Activated naive CD8-positive, alpha-beta T cell treated with anti-CD3 and anti-CD28 coated beads, Interleukin-2, amount 50 U/mL, for 24 hours (primary cell): ENCODE measurements at regions not wholly inside any gene's neighbourhood (a gene's known extent, or its start where the extent isn't known, plus 50 kb on each side); places are given as distances from the start of the nearest gene placed in this dataset.

Experiments
- ATAC-seq: fragments of 150-1000 bp; cut with Tn5 transposase; one replicate; pipeline ENCODE4 v1.10.0; 2021
- DNase-seq: peaks from one replicate; pipeline ENCODE4 v3.0.0; 2021
- H3K27ac Mint-ChIP-seq: one replicate; pipeline ENCODE4 v1.8.0; 2021; ENCODE audit warnings: mild to moderate bottlenecking, mixed read lengths
- H3K27me3 Mint-ChIP-seq: one replicate; pipeline ENCODE4 v1.8.0; 2021; ENCODE audit warnings: mixed read lengths
- H3K36me3 Mint-ChIP-seq: one replicate; pipeline ENCODE4 v1.8.0; 2021; ENCODE audit warnings: low read depth, mixed read lengths
- H3K4me1 Mint-ChIP-seq: one replicate; pipeline ENCODE4 v1.8.0; 2021; ENCODE audit warnings: mixed read lengths
- H3K4me3 Mint-ChIP-seq: one replicate; pipeline ENCODE4 v1.8.0; 2021; ENCODE audit warnings: mild to moderate bottlenecking, moderate library complexity, mixed read lengths
- H3K9me3 Mint-ChIP-seq: one replicate; pipeline ENCODE4 v1.8.0; 2021; ENCODE audit warnings: mixed read lengths

DNA sequence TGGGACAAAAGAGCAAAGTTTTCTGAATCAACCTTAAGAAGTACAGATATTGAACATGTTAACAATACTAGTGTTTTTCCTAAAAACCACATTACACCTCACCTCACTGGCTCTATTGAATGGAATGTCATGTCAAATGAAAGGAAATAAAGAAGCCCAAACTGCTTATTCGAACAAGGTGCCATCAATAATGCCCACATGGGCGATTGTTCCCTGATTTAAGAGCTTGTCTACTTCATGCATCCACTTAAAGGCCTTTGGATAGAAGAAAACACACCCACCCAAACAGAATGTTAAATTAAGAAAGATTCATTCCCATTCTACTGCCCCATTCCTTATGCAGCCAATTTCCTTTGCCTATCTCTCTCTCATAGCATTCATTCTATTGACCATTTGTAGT is 118.5 kb upstream of the PAQR3 start:
- no peaks in the 10 kb centered on the region for H3K9me3 Mint-ChIP-seq
- ATAC-seq, result no peak

GRCh38 chr4:79053754-79054153 is 114.5 kb upstream of the PAQR3 start:
- no peak for ATAC-seq
- no peak overlapping the region for H3K4me3 Mint-ChIP-seq
- DNase-seq, result no peak
- H3K9me3 Mint-ChIP-seq, result no peaks in the 10 kb centered on the region
- H3K27ac Mint-ChIP-seq, result no peak overlapping the region
- H3K27me3 Mint-ChIP-seq, result no peaks in the 10 kb centered on the region
- H3K36me3 Mint-ChIP-seq, result no peaks in the 10 kb centered on the region
- no peaks in the 10 kb centered on the region for H3K4me1 Mint-ChIP-seq

More for the DNA sequence above, 118.5 kb upstream of the PAQR3 start:
- H3K27me3 Mint-ChIP-seq, result no peaks in the 10 kb centered on the region
- H3K27ac Mint-ChIP-seq, result no peak overlapping the region
- no peaks in the 10 kb centered on the region for H3K4me1 Mint-ChIP-seq
- H3K36me3 Mint-ChIP-seq, result no peaks in the 10 kb centered on the region
- H3K4me3 Mint-ChIP-seq, result no peak overlapping the region
- DNase-seq, result no peak

GRCh38 chr4:79050541-79050880 is 111.3 kb upstream of the PAQR3 start:
- H3K27ac Mint-ChIP-seq, result no peak overlapping the region
- H3K9me3 Mint-ChIP-seq, result no peaks in the 10 kb centered on the region
- H3K4me1 Mint-ChIP-seq, result no peaks in the 10 kb centered on the region
- no peak overlapping the region for H3K4me3 Mint-ChIP-seq
- H3K27me3 Mint-ChIP-seq, result no peaks in the 10 kb centered on the region
- no peaks in the 10 kb centered on the region for H3K36me3 Mint-ChIP-seq
- DNase-seq (no peak), ATAC-seq (no peak)

DNA sequence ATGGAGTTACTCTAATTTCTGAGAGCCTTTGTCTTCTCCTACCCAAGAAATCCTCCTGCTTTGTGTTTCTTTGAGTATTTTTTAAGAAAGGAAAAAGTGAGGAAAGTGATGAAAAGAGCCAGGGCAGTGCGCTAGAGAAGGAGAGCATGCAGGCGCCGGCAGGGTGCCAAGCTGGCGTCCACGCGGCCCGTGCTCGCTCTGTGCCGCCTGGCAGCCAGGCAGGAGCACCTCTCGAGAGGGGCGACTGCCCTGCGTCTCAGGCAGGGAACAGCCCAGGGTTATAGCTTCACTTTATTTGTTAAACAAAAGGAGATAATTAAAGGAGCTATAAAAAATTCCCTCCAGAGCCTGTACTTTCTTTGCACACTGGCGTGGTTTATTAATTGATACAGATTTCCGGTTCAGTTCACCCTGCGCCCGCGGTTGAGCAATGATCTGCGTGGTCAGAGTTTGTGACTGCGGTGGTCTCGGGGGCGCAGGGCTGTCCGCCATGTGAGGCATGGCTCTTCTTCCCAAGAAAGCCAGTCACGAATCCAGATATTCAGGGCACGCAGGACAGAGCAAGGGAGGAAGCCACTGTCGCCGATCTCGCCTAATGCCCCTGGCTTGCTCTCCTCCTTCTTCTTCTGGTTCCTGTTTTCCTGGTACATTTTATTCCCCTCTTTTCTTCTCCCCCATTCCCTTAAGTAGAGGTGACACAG is 110.8 kb upstream of the PAQR3 start:
- Mint-ChIP-seq H3K27ac (no peak overlapping the region), H3K36me3 (no peaks in the 10 kb centered on the region)

DNA sequence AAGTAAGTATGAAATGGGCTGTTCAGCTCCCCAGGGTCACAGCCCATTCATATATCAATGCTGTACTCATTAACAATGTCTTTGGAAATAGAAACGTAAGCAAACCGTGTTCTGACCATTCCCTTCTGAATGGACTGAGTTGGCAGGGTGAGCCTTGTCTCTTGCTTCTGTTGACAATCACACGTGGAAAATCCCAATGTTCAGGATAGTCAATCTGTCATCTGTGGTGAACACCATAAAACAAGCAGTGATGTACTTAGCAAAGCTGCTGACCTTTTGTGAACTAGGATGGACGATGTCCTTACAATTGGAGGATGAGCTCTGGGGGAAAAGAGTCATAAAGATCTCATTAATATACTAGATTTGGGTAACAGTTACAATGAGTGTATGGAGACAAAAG is 109.6 kb upstream of the PAQR3 start:
- Mint-ChIP-seq H3K9me3 (no peaks in the 10 kb centered on the region), H3K4me3 (no peak overlapping the region), H3K36me3 (no peaks in the 10 kb centered on the region), H3K27ac (no peak overlapping the region), H3K27me3 (no peaks in the 10 kb centered on the region), H3K4me1 (no peaks in the 10 kb centered on the region)
- DNase-seq (no peak), ATAC-seq (no peak)

More for the DNA sequence above, 110.8 kb upstream of the PAQR3 start:
- Mint-ChIP-seq H3K9me3 (no peaks in the 10 kb centered on the region), H3K4me3 (no peak overlapping the region), H3K27me3 (no peaks in the 10 kb centered on the region), H3K4me1 (no peaks in the 10 kb centered on the region)
- ATAC-seq, result no peak
- no peak for DNase-seq

DNA sequence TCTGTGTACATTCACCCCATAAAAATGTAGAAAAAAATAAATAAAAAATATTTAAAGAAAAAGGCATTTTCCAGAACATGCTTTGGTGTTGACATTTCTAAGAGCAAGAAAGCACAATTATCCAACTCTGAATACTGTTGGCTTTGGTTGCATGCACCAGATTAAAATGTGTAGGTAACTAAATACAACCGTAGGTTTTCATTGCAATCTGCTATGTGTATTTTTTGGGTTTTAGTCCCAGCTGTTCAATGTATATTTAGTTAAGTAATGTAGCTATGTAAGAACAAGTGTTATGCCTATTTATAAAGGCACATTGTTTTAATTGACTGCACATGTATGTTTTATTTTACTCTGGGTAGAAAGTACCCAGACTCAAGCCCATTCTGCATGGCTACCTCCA is 108.1 kb upstream of the PAQR3 start:
- Mint-ChIP-seq H3K9me3 (no peaks in the 10 kb centered on the region), H3K27ac (no peak overlapping the region), H3K36me3 (no peaks in the 10 kb centered on the region), H3K27me3 (no peaks in the 10 kb centered on the region), H3K4me1 (no peaks in the 10 kb centered on the region), H3K4me3 (no peak overlapping the region)
- DNase-seq, result no peak
- ATAC-seq, result no peak

- H3K27me3 Mint-ChIP-seq, result no peaks in the 10 kb centered on the region
- no peaks in the 10 kb centered on the region for H3K36me3 Mint-ChIP-seq
- no peak for DNase-seq
- no peaks in the 10 kb centered on the region for H3K4me1 Mint-ChIP-seq
- H3K9me3 Mint-ChIP-seq, result no peaks in the 10 kb centered on the region
- ATAC-seq, result no peak
- H3K4me3 Mint-ChIP-seq, result no peak overlapping the region
- no peak overlapping the region for H3K27ac Mint-ChIP-seq
Measured at GRCh38 chr4:79046016-79046592, 106.9 kb upstream of the PAQR3 start.

DNA sequence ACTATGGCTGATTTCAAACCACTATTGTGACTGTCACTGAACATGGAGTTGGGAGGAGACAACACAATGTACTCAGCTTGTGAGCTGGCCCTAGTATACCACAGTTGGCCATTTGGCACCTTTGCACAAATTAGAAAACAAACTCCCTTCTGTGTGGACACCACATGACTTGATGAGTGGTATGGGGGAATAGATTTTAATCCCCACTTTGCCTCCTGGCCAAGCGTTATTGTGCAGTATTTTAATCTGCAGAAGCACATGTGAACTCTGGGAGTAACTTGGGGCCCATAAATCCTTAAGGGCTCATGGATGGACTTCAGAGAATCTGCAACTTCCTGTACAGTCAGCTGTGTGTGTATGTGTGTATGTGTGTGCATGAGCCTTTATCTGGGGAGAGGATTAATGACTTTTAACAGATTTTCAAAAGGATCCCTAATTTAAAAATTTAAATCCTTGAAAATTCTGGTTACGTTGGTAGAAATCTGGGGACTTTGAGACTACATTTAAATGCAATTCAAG is 105.0 kb upstream of the PAQR3 start:
- no peak overlapping the region for H3K4me3 Mint-ChIP-seq
- no peaks in the 10 kb centered on the region for H3K9me3 Mint-ChIP-seq
- H3K36me3 Mint-ChIP-seq, result no peaks in the 10 kb centered on the region
- no peaks in the 10 kb centered on the region for H3K4me1 Mint-ChIP-seq
- H3K27me3 Mint-ChIP-seq, result no peaks in the 10 kb centered on the region
- DNase-seq, result no peak
- no peak for ATAC-seq
- no peak overlapping the region for H3K27ac Mint-ChIP-seq

DNA sequence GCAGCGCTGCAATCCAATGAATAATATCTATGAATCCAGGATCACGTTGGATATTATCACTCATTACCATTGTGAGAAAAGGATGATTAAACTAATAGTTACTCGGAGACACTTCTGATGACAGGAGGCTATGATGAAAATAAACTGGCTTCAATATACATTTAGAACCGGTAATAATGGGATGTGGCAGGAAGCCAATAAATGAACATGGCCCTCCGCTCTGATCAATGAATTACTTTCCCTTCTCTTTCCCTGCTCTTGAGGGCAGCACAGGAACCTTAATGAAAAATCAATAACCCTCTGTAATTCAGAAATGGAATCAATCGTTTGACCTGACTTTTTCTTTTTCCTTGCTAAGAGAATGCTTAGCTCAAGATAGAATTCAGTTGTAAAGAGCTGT is 103.9 kb upstream of the PAQR3 start:
- DNase-seq (no peak), ATAC-seq (no peak)
- Mint-ChIP-seq H3K27me3 (no peaks in the 10 kb centered on the region), H3K4me1 (no peaks in the 10 kb centered on the region), H3K9me3 (no peaks in the 10 kb centered on the region), H3K4me3 (no peak overlapping the region), H3K36me3 (no peaks in the 10 kb centered on the region), H3K27ac (no peak overlapping the region)

- no peaks in the 10 kb centered on the region for H3K27me3 Mint-ChIP-seq
- ATAC-seq (no peak), DNase-seq (no peak)
- no peaks in the 10 kb centered on the region for H3K4me1 Mint-ChIP-seq
- H3K4me3 Mint-ChIP-seq, result no peak overlapping the region
- H3K36me3 Mint-ChIP-seq, result no peaks in the 10 kb centered on the region
- no peak overlapping the region for H3K27ac Mint-ChIP-seq
- H3K9me3 Mint-ChIP-seq, result no peaks in the 10 kb centered on the region
Measured at GRCh38 chr4:79042079-79042674, 102.9 kb upstream of the PAQR3 start.

- no peak for ATAC-seq
- Mint-ChIP-seq H3K4me3 (no peak overlapping the region), H3K4me1 (no peaks in the 10 kb centered on the region), H3K9me3 (no peaks in the 10 kb centered on the region), H3K36me3 (no peaks in the 10 kb centered on the region), H3K27me3 (no peaks in the 10 kb centered on the region), H3K27ac (no peak overlapping the region)
- no peak for DNase-seq
Measured at GRCh38 chr4:79034544-79034943, 95.3 kb upstream of the PAQR3 start.

- no peak overlapping the region for H3K27ac Mint-ChIP-seq
- DNase-seq (no peak), ATAC-seq (no peak)
- H3K9me3 Mint-ChIP-seq, result no peaks in the 10 kb centered on the region
- no peaks in the 10 kb centered on the region for H3K4me1 Mint-ChIP-seq
- H3K4me3 Mint-ChIP-seq, result no peak overlapping the region
- H3K36me3 Mint-ChIP-seq, result no peaks in the 10 kb centered on the region
- H3K27me3 Mint-ChIP-seq, result no peaks in the 10 kb centered on the region
Measured at GRCh38 chr4:79030973-79031372, 91.7 kb upstream of the PAQR3 start.

DNA sequence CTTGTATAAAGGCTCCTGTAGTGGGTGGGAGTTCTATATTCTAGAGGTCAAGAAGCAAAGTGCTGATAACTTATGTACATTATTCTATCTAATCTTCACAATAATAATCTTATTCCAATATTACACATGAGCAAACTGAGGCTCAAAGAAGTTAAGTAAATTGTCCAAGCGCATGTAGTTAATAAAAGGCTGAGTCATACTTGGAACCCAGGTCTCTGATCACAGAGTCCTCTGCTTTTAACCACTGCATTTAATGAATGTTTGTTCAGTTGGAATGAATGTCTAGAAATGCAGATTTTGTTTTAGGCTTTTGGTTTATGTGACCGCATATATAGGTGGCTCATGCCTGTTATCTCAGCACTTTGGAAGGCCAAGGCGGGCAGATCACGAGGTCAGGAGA is 88.4 kb upstream of the PAQR3 start:
- peaks cover 2% of the 10 kb centered on the region for H3K27me3 Mint-ChIP-seq
- H3K4me1 Mint-ChIP-seq, result no peaks in the 10 kb centered on the region
- no peaks in the 10 kb centered on the region for H3K36me3 Mint-ChIP-seq
- H3K27ac Mint-ChIP-seq, result no peak overlapping the region
- DNase-seq, result no peak
- no peaks in the 10 kb centered on the region for H3K9me3 Mint-ChIP-seq
- H3K4me3 Mint-ChIP-seq, result no peak overlapping the region
- ATAC-seq, result no peak

DNA sequence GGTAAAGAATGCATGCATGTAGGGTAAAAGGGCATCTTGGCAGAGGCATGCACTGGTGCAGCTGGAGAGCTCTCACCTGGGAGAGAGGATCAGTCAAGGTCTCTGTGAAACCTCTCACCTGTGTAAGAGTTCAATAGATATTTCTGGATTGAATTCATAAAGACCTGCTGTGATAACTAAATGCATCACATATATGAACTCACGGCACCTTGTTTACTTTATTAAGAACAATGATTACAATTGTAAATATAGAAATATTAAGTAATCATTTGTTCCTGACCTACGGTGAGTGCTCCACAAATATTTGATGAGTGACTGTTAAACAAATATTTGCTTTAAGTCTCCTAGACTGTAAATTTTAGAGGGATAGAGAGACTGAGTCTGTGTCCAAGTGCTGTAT is 85.9 kb upstream of the PAQR3 start:
- no peak overlapping the region for H3K27ac Mint-ChIP-seq
- ATAC-seq (no peak), DNase-seq (no peak)
- no peak overlapping the region for H3K4me3 Mint-ChIP-seq
- no peaks in the 10 kb centered on the region for H3K4me1 Mint-ChIP-seq
- H3K9me3 Mint-ChIP-seq, result no peaks in the 10 kb centered on the region
- no peaks in the 10 kb centered on the region for H3K36me3 Mint-ChIP-seq
- peaks cover 2% of the 10 kb centered on the region for H3K27me3 Mint-ChIP-seq
